Liver (tissue), 3 donors: ENCODE measurements at regions not wholly inside any gene's neighbourhood (a gene's known extent, or its start where the extent isn't known, plus 50 kb on each side); places are given as distances from the start of the nearest gene placed in this dataset.

ENCODE experiments used
- GABPA ChIP-seq, 2 donors: IDR thresholded peaks in 1 of 2; conservative IDR thresholded peaks in 1 of 2; 2 replicates each; pipeline ENCODE4 v1.6.1; 2016; ENCODE audit warnings: antibody characterized with exemption in 2 of 2, mild to moderate bottlenecking in 1 of 2, moderate library complexity in 1 of 2
- JUND ChIP-seq, 2 donors: IDR thresholded peaks; 2 replicates each; pipeline ENCODE4 v1.6.1; 2016; ENCODE audit warnings: antibody characterized with exemption in 2 of 2
- NR2F2 ChIP-seq: IDR thresholded peaks from 2 replicates; pipeline ENCODE4 v1.6.1; 2016; ENCODE audit warnings: antibody characterized with exemption
- RAD21 ChIP-seq, 2 donors: IDR thresholded peaks; 2 replicates each; pipeline ENCODE4 v1.6.1; 2016; ENCODE audit warnings: antibody characterized with exemption in 2 of 2, mild to moderate bottlenecking in 2 of 2
- SP1 ChIP-seq: IDR thresholded peaks from 2 replicates; pipeline ENCODE4 v1.6.1; 2018; ENCODE audit warnings: antibody characterized with exemption, mild to moderate bottlenecking
- TAF1 ChIP-seq: conservative IDR thresholded peaks from 2 replicates; pipeline ENCODE4 v1.6.1; 2016; ENCODE audit warnings: antibody characterized with exemption, mild to moderate bottlenecking
- TF ChIP-seq, protein P1 (sequence below): fragments of 150-350 bp; IDR thresholded peaks from 2 replicates; pipeline ENCODE4 v1.5.1; 2017; ENCODE audit warnings: improper control_type of control experiment, low read depth, low read length; ENCODE audit not compliant: missing input control
- TF ChIP-seq, protein P2 (sequence below): IDR thresholded peaks from 2 replicates; pipeline ENCODE4 v1.6.1; 2016; ENCODE audit warnings: antibody characterized with exemption, mild to moderate bottlenecking
- TF ChIP-seq, protein P3 (sequence below): IDR thresholded peaks from 2 replicates; pipeline ENCODE4 v1.6.1; 2016; ENCODE audit warnings: antibody characterized with exemption
- donor health status: healthy.
- donor health status: healthy.

DNA sequence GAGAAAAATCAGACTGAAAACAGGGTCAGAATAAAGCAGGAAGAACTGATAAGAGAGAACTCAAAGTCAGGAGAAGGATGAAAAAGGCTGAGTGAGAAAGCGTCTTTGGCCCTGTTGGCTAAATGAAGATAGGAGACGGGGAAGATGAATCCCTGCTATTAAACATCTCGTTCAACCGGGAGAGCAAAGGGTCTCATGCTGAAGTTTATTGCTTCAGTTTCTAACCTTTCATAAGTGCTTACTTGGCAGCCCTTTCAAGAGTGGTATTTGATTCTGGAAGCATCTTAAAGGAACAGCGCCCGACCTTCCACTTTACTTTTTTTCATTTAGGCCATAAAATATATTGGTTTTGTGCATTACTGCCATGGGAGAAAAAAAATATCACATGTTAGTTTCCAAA is 288.3 kb upstream of the RBFOX1 start:
- TF ChIP-seq, protein P1, sequence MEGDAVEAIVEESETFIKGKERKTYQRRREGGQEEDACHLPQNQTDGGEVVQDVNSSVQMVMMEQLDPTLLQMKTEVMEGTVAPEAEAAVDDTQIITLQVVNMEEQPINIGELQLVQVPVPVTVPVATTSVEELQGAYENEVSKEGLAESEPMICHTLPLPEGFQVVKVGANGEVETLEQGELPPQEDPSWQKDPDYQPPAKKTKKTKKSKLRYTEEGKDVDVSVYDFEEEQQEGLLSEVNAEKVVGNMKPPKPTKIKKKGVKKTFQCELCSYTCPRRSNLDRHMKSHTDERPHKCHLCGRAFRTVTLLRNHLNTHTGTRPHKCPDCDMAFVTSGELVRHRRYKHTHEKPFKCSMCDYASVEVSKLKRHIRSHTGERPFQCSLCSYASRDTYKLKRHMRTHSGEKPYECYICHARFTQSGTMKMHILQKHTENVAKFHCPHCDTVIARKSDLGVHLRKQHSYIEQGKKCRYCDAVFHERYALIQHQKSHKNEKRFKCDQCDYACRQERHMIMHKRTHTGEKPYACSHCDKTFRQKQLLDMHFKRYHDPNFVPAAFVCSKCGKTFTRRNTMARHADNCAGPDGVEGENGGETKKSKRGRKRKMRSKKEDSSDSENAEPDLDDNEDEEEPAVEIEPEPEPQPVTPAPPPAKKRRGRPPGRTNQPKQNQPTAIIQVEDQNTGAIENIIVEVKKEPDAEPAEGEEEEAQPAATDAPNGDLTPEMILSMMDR: no peak
- TF ChIP-seq TAF1 (no peak), SP1 (no peak), RAD21 (IDR thresholded peaks at IDR 0.05) (no peak), NR2F2 (no peak), JUND (IDR thresholded peaks at IDR 0.05) (no peak), GABPA (IDR thresholded peaks at IDR 0.05 in 1 of 2, conservative IDR thresholded peaks at IDR 0.05 in 1 of 2) (no peak)
- TF ChIP-seq, protein P2, sequence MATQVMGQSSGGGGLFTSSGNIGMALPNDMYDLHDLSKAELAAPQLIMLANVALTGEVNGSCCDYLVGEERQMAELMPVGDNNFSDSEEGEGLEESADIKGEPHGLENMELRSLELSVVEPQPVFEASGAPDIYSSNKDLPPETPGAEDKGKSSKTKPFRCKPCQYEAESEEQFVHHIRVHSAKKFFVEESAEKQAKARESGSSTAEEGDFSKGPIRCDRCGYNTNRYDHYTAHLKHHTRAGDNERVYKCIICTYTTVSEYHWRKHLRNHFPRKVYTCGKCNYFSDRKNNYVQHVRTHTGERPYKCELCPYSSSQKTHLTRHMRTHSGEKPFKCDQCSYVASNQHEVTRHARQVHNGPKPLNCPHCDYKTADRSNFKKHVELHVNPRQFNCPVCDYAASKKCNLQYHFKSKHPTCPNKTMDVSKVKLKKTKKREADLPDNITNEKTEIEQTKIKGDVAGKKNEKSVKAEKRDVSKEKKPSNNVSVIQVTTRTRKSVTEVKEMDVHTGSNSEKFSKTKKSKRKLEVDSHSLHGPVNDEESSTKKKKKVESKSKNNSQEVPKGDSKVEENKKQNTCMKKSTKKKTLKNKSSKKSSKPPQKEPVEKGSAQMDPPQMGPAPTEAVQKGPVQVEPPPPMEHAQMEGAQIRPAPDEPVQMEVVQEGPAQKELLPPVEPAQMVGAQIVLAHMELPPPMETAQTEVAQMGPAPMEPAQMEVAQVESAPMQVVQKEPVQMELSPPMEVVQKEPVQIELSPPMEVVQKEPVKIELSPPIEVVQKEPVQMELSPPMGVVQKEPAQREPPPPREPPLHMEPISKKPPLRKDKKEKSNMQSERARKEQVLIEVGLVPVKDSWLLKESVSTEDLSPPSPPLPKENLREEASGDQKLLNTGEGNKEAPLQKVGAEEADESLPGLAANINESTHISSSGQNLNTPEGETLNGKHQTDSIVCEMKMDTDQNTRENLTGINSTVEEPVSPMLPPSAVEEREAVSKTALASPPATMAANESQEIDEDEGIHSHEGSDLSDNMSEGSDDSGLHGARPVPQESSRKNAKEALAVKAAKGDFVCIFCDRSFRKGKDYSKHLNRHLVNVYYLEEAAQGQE: no peak
- TF ChIP-seq, protein P3, sequence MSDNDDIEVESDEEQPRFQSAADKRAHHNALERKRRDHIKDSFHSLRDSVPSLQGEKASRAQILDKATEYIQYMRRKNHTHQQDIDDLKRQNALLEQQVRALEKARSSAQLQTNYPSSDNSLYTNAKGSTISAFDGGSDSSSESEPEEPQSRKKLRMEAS: no peak
